DMS 273 (cell line): ENCODE measurements at regions not wholly inside any gene's neighbourhood (a gene's known extent, or its start where the extent isn't known, plus 50 kb on each side); places are given as distances from the start of the nearest gene placed in this dataset.
A peak's percentile ranks its signal among the peaks of the same experiment; 100 is the strongest.
"Not testable (repeated sequence)": the region's sequence is repeated elsewhere in the genome, so short reads cannot be mapped to it uniquely, and the experiment has no call there.

ENCODE experiments used
- DNase-seq: peaks from one replicate; lab custom pipeline; 2025; ENCODE audit not compliant: unreplicated experiment; lab: John Stamatoyannopoulos, UW

GRCh38 chr1:157369808-157370521 is 182.3 kb downstream of the FCRL5 start:
- DNase-seq, result peak; percentile 76

DNA sequence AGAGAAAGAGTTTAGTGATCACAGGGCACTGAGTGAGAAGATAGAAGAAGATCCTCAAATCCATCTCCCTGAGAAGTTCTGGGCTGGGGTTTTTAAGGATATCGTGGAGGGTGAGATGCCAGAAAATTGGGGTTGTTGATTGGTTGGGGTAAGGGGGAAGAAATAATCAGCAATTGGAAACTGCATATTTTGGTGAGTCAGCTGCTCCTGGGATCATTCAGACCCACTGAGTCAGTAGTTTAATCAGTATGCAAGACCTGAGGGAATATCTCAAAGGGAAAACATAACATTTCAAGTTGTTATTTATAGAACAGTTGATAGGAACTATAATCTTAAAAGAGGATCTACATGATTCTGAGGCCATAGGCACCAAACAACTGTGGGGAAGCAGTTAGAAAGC is 183.4 kb downstream of the FCRL5 start:
- not testable (repeated sequence) for DNase-seq

DNA sequence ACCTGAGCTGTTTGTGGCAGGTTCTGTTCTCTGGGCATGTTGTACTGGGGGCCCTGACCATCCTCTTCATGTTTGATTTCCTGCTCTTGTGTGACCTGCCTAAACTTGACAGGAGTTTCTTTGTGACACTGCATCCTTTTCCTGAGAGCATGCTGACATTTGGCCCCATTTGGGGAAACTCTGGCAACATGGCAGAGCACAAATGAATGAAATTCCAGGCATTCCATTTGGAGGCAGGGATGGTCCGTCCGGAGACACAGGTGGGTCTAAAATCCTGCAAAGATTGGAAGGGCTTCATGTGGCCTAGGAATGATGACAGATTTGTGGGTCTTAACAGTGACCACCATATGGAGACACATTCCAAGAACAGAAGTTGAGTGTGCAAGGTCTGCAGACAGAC is 184.0 kb downstream of the FCRL5 start:
- DNase-seq, result no peak

DNA sequence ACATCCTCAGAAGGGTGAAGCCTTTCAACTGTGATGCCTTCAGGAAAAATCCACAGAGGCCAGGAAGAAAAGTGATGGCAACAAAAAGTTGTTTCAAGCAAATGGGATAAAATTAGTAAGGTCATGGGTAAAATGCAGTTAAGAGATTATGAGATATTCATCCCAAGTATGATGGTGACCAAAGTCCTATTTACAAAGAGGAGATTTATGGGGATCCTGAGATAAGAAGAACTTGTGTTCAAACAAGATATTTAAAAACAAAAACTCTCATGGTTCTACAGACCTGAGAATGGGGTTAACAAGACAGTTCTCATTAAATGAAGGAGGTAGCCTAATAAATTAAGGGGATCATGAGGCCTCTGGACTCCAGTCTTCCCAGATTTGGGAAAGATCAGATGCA is 184.4 kb downstream of the FCRL5 start:
- DNase-seq, result no peak

GRCh38 chr1:157367091-157367739 is 185.1 kb downstream of the FCRL5 start:
- DNase-seq, result no peak

GRCh38 chr1:157364612-157365011 is 187.7 kb downstream of the FCRL5 start:
- no peak for DNase-seq

- DNase-seq, result peak; percentile 67
Measured at GRCh38 chr1:157363660-157364140, 188.6 kb downstream of the FCRL5 start.

- no peak for DNase-seq
Measured at GRCh38 chr1:157360023-157360390, 192.3 kb downstream of the FCRL5 start.

DNA sequence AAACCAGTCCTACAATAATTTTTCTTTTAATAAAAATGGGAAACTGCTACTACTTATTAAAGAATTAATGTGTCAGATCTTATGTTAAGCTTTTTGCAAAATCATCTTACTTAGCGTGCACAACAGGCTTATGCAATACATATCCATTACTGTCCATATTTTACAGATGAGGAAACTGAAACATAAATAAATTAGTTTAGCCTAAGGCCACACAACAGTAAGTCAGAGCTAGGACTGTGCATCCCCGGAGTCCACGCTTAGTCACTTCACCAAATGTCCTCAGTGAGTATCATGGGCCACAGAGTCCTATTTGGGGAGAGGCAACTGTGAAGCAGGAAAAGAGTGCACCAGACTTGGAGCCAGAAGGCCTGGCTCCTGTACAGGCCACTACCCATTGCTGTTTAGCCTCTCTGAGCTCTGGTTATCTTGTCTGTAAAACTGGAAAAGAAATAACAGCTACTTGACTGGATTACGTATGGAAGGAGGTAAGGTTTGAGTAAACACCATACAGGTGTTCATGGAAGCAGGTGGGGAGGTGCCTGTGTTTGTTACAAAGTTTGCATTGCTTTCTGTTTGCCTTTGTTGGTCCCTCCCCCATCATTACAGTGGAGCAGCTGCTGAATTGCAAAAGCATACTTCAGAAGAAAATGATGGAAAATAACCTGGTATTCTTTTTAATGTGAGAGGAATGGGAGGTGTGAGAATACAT is 192.8 kb downstream of the FCRL5 start:
- DNase-seq, result no peak

DNA sequence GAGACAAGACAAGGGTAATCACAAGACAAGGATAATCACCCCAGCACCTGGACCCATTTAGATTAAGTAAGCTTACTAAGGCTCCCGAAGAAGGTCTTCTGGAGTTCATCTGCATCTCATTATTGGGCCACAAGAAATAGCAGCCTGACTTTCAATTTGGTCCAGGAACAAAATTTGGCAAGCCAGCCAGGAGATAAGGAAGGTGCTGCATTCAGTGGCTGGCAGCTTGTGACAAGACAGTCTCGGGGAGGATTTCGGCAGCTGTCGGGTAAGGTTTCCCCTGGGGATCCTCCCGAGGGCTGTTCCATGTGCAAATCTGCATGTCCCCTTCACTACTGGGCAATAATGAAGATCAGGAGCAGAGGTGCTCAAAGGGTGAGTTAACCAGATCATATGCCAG is 195.2 kb downstream of the FCRL5 start:
- no peak for DNase-seq

GRCh38 chr1:157356601-157357000 is 195.7 kb downstream of the FCRL5 start:
- DNase-seq, result no peak

- no peak for DNase-seq
Measured at GRCh38 chr1:157353546-157353945, 198.8 kb downstream of the FCRL5 start.

GRCh38 chr1:157352817-157353408 is 199.4 kb downstream of the FCRL5 start:
- DNase-seq, result no peak

DNA sequence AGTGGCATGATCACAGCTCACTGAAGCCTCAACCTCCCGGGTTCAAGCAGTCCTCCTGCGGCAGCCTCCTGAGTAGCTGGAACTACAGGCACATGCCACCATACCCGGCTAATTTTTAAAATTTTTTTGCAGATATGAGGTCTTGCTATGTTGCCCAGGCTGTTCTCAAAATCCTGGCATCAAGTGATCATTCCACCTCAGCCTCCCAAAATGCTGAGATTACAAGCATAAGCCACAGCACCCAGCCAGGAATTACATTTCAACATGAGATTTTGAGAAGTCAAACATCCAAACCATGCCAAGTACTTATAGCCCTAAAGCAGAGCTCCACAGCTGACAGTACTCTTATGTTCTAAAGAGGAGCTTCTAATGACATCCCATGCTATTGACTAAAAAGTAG is 200.1 kb downstream of the FCRL5 start:
- no peak for DNase-seq

DNA sequence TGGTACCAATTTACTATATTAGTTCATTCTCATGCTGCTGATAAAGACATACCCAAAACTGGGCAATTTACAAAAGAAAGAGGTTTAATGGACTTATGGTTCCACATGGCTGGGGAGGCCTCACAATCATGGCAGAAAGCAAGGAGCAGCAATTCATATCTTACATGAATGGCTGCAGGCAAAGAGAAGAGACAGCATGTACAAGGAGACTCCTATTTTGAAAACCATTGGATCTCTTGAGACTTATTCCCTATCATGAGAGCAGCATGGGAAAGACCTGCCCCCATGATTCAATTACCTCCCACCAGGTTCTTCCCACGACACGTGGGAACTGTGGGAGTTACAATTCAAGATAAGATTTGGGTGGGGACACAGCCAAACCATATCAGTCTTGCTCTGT is 200.5 kb downstream of the FCRL5 start:
- not testable (repeated sequence) for DNase-seq

DNA sequence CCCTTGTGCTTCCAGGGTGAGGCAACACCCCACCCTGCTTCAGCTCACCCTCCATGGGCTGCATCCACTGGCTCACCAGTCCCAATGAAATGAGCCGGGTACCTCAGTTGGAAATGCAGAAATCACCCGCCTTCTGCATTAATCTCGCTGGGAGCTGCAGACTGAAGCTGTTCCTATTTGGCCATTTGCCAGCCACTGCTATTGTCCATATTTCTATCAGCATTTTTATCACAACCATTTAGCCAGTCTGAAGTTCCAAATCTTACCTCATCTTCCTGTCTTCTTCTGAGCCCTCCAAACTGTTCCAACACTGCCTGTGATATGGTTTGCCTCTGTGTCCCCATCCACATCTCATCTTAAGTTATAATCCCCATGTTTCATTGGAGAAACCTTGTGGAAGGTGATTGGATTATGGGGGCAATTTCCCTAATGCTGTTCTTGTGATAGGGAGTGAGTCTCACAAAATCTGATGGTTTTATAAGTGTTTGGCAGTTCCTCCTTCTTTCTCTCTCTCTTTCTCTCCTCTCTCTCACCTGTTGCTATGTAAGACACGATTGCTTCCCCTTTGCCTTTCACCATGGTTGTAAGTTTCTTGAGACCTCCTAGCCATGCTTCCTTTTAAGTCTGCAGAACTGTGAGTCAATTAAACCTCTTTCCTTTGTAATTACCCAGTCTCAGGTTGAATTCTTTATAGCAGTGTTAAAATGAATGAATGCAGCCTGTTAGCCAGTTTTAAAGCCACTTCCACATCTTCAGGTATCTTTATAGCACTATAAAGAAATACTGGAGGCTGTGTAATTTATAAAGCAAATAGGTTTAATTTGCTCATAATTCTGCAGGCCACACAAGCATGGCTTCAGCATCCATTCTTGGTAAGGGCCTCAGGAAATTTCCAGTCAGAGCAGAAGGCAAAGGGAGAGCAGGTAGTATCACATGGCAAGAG is 203.5 kb downstream of the FCRL5 start:
- no peak for DNase-seq

DNA sequence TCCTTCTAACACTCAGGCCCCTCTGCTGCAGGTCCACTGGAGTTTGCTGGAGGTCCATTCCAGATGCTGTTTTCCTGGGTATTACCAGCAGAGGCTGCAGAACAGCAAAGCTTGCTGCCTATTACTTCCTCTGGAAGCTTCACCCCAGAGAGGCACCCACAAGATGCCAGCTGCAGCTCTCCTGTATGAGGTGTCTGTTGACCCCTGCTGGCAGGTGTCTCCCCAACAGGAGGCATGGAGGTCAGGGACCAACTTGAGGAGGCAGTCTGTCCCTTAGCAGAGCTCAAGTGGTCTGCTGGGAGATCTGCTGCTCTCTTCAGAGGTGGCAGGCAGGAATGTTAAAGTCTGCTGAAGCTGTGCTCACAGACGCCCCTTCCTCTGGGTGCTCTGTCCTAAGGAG is 204.8 kb downstream of the FCRL5 start:
- no peak for DNase-seq

- DNase-seq, result not testable (repeated sequence)
Measured at GRCh38 chr1:157337785-157338184, 199.6 kb upstream of the ETV3 start.

DNA sequence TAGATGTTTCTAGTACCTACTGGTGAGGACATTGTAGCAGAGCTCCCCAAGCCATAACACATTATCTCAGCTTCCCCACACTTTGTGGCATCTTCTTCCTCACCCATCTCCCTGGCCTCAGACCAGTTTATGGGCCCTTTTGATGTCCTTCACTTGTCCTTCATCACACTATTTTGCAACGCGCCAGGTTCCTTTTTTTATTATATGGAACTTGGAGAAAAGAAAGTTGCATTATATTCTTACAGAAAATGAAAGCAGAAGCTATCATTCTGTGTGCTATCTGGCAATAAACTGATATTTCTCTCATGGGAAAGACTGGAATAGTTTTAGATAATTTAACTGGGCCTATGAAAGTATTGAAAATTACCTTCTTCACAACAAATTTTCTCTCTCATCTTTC is 196.9 kb upstream of the ETV3 start:
- DNase-seq, result no peak

GRCh38 chr1:157334041-157334440 is 195.8 kb upstream of the ETV3 start:
- DNase-seq, result no peak

DNA sequence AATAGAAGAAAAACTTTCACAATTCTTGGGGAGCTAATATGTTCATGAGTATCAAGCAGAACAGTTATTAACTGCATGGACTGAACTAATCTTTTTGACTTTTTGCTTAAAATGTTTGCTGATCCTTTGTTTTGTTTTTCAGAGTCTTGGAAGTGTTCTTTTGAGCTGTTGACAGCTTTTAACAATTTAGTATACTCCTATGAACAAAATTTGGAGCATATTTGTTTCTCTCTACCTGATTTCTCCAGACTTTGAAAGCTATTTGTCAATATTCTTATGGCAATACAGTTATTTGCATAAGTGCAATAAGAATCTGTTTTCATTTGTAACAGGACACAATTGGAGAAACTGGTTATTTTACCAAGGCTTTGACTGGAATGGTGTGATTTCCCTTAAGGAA is 192.0 kb upstream of the ETV3 start:
- not testable (repeated sequence) for DNase-seq
